ENCODE measurements at regions not wholly inside any gene's neighbourhood (a gene's known extent, or its start where the extent isn't known, plus 50 kb on each side); places are given as distances from the start of the nearest gene placed in this dataset.

DNA sequence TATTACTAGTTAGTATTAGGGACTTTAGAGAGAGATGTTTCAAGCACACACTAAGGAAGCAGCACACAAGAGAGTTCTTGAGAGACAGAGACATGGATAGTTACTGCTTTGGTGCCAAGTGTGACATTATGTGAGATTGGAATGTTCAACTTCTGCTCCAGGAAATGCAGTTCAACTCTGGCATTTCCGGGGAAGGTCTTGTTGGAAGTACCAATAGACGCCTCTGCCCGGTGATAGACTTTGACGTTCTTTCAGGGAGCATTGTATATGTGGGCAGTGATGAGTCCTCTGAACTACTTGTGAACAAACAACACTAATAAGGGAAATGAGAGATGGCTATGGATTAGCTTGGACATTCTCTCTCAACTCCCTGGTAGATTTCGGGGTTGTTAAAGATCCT, 638.1 kb upstream of the BOD1L1 start:
- Histone ChIP-seq H2AFZ (replicated peaks) (no peak overlapping the region), H3K27ac (no peak overlapping the region), H3K36me3 (no peaks in the 10 kb centered on the region), H3K79me2 (ENCODE audit: low read depth) (no peaks in the 10 kb centered on the region), H3K9ac (no peak overlapping the region), H3K4me3 (no peak overlapping the region), H3F3A (ENCODE audit: low read depth) (no peaks in the 10 kb centered on the region), H3K4me2 (no peak overlapping the region), H3K4me1 (peaks cover 5% of the 10 kb centered on the region), H4K20me1 (ENCODE audit: low read depth) (no peaks in the 10 kb centered on the region), H3K27me3 (no peaks in the 10 kb centered on the region), H3K9me3 (ENCODE audit: low read depth) (no peaks in the 10 kb centered on the region)
- Mint-ChIP-seq H3K4me3 (no peak overlapping the region), H3K27me3 (ENCODE audit: insufficient read depth, low read depth) (peaks cover 4% of the 10 kb centered on the region), H3K27ac (no peak overlapping the region), H3K4me1 (no peaks in the 10 kb centered on the region), H3K9me3 (no peaks in the 10 kb centered on the region), H3K36me3 (no peaks in the 10 kb centered on the region)
- no peak for DNase-seq (ENCODE audit: low spot score)
- TF ChIP-seq, protein P1, sequence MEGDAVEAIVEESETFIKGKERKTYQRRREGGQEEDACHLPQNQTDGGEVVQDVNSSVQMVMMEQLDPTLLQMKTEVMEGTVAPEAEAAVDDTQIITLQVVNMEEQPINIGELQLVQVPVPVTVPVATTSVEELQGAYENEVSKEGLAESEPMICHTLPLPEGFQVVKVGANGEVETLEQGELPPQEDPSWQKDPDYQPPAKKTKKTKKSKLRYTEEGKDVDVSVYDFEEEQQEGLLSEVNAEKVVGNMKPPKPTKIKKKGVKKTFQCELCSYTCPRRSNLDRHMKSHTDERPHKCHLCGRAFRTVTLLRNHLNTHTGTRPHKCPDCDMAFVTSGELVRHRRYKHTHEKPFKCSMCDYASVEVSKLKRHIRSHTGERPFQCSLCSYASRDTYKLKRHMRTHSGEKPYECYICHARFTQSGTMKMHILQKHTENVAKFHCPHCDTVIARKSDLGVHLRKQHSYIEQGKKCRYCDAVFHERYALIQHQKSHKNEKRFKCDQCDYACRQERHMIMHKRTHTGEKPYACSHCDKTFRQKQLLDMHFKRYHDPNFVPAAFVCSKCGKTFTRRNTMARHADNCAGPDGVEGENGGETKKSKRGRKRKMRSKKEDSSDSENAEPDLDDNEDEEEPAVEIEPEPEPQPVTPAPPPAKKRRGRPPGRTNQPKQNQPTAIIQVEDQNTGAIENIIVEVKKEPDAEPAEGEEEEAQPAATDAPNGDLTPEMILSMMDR (IDR thresholded peaks at IDR 0.05), result no peak
- TF ChIP-seq EZH2 (IDR thresholded peaks at IDR 0.05) (no peak), EZH2phosphoT487 (IDR thresholded peaks at IDR 0.05) (no peak)

DNA sequence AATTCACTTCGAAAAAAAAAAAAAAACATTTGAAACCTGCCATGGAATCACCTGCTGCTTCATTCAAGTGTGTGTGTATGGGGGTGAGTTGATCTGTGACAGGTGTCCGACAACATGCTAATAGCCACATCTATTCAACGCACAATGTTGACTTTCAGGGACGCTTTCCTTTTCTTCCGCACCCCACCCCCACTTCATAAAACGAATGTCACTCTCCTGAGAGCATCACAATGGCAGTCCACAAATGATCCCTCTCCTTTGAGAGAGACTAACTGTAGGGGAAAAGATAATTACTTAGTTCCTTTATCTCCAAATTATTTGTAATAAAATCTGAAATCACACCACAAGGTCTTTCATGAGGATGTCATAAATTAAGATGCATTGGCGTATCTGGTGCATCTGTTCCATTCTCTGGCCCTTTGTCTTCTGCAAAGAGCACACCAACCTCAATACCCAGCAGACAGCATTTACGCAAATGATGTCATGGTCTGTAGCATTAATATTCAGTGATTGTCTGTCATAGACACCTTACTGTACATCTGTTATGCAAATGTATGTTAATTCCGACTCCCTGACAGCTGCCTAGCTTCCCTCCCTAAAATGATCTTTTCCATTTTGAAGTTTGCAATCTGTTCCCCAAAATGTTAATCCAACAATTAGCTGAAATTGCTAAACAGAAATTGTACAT, 640.0 kb upstream of the BOD1L1 start:
- Histone ChIP-seq H3K4me1 (peaks cover 5% of the 10 kb centered on the region), H3K27ac (no peak overlapping the region), H3K9ac (no peak overlapping the region), H3F3A (ENCODE audit: low read depth) (no peaks in the 10 kb centered on the region), H3K4me3 (no peak overlapping the region), H3K4me2 (no peak overlapping the region), H2AFZ (replicated peaks) (no peak overlapping the region), H4K20me1 (ENCODE audit: low read depth) (no peaks in the 10 kb centered on the region), H3K36me3 (no peaks in the 10 kb centered on the region), H3K9me3 (ENCODE audit: low read depth) (no peaks in the 10 kb centered on the region), H3K79me2 (ENCODE audit: low read depth) (no peaks in the 10 kb centered on the region), H3K27me3 (no peaks in the 10 kb centered on the region)
- no peak for DNase-seq (ENCODE audit: low spot score)
- Mint-ChIP-seq H3K9me3 (no peaks in the 10 kb centered on the region), H3K27me3 (ENCODE audit: insufficient read depth, low read depth) (peaks cover 4% of the 10 kb centered on the region), H3K27ac (no peak overlapping the region), H3K4me1 (no peaks in the 10 kb centered on the region), H3K36me3 (no peaks in the 10 kb centered on the region), H3K4me3 (no peak overlapping the region)
- TF ChIP-seq EZH2 (IDR thresholded peaks at IDR 0.05) (no peak), EZH2phosphoT487 (IDR thresholded peaks at IDR 0.05) (no peak)
- TF ChIP-seq, protein P1 (IDR thresholded peaks at IDR 0.05), result no peak

DNA sequence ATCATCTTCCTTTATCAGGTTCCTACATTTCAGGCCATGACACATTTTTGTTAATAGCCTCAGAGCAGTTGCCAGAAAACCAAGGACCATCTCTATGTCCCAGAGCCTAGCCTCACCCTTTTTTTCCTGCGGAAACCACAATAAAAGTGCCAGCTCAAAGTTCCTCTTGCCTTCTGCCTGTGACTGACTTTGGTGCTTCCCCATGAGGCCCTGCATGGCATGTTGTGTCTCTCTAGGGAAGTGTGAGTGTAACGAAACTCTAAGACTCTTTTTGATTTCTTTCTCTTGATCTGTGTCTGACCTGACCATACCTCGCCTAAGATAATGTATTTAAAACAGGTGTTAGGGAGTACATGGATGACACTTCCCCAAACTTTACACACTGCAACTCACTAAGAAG, 642.3 kb upstream of the BOD1L1 start:
- Histone ChIP-seq H3K79me2 (ENCODE audit: low read depth) (no peaks in the 10 kb centered on the region), H3K27me3 (no peaks in the 10 kb centered on the region), H3F3A (ENCODE audit: low read depth) (no peaks in the 10 kb centered on the region), H4K20me1 (ENCODE audit: low read depth) (no peaks in the 10 kb centered on the region), H3K4me3 (no peak overlapping the region), H3K9ac (no peak overlapping the region), H3K4me2 (no peak overlapping the region), H3K9me3 (ENCODE audit: low read depth) (no peaks in the 10 kb centered on the region), H3K36me3 (no peaks in the 10 kb centered on the region), H2AFZ (replicated peaks) (no peak overlapping the region), H3K27ac (no peak overlapping the region), H3K4me1 (peaks cover 5% of the 10 kb centered on the region)
- no peak for DNase-seq (ENCODE audit: low spot score)
- Mint-ChIP-seq H3K9me3 (no peaks in the 10 kb centered on the region), H3K27me3 (ENCODE audit: insufficient read depth, low read depth) (no peaks in the 10 kb centered on the region), H3K4me3 (no peak overlapping the region), H3K36me3 (no peaks in the 10 kb centered on the region), H3K4me1 (no peaks in the 10 kb centered on the region), H3K27ac (no peak overlapping the region)
- TF ChIP-seq EZH2 (IDR thresholded peaks at IDR 0.05), result no peak
- TF ChIP-seq EZH2phosphoT487 (IDR thresholded peaks at IDR 0.05), result no peak
- TF ChIP-seq, protein P1 (IDR thresholded peaks at IDR 0.05), result no peak
